ENCODE measurements at regions not wholly inside any gene's neighbourhood (a gene's known extent, or its start where the extent isn't known, plus 50 kb on each side); places are given as distances from the start of the nearest gene placed in this dataset.

- DNase-seq (ENCODE audit: low spot score): no peak
Observed at GRCh38 chr17:77602062-77602746, 356.3 kb upstream of the TNRC6C start.

DNA sequence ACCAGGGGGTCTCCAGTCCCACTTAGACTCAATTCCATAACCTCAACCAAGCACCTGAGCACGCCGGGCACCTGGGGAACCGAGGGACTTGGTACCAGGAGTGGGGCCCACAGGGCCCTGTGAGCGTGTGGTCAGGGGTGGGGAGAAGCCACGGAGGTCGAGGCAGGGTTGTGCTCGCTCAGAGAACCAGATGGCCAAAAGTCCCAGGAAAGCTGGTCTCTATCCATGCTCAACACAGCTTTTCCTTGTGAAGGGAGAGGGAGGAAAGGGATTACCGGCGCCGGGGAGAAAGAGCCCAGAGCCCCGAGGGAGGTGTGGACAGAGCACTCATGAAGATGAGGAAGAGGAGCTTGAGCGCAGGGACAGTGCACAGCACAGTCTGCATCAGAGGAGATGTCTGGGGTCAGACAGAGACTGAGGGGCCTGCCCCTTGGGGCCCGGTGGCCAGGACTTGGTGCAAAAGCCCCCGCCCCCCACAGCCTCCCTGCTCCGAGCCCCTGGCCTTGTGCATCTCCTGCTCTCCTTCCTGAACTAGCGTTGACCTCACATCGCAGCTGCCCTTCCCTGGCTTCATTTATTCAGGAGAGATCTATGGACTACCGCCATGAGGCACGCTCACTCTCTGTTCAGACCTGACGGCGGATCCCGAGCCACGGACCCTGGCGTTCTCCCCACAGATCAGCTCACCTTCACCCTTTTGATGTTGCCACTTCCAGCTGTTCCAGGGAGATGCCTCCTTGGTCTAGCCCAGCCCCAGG is 355.4 kb upstream of the TNRC6C start:
- DNase-seq (ENCODE audit: low spot score): no peak

GRCh38 chr17:77604301-77604972 is 354.1 kb upstream of the TNRC6C start:
- no peak for DNase-seq (ENCODE audit: low spot score)

GRCh38 chr17:77604973-77605313 is 353.6 kb upstream of the TNRC6C start:
- DNase-seq (ENCODE audit: low spot score): no peak

GRCh38 chr17:77606146-77606864 is 352.2 kb upstream of the TNRC6C start:
- DNase-seq (ENCODE audit: low spot score): no peak

GRCh38 chr17:77606865-77607210 is 351.7 kb upstream of the TNRC6C start:
- no peak for DNase-seq (ENCODE audit: low spot score)

GRCh38 chr17:77607606-77608005 is 350.9 kb upstream of the TNRC6C start:
- no peak for DNase-seq (ENCODE audit: low spot score)

GRCh38 chr17:77608431-77608830 is 350.1 kb upstream of the TNRC6C start:
- no peak for DNase-seq (ENCODE audit: low spot score)

- DNase-seq (ENCODE audit: low spot score): peak; percentile 75
Observed at GRCh38 chr17:77609553-77610517, 348.7 kb upstream of the TNRC6C start.

DNA sequence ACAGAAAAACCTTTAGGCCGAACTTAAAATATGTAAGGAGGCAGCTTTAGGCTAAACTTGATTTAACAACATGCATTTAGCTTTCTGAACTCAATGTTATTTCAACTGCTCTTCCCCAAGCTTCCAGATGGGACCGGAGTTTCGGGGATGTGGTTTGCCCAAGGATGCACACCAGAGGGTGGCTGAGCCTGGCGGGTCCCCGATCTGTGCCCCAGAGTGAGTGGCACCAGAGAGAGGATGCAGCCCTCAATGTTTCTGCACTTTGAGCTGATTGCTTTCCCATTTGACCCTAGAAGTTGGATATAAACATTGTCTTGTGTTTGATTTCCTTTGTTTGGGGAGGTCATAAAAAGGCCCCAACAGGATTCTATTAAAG is 348.0 kb upstream of the TNRC6C start:
- DNase-seq (ENCODE audit: low spot score): no peak

DNA sequence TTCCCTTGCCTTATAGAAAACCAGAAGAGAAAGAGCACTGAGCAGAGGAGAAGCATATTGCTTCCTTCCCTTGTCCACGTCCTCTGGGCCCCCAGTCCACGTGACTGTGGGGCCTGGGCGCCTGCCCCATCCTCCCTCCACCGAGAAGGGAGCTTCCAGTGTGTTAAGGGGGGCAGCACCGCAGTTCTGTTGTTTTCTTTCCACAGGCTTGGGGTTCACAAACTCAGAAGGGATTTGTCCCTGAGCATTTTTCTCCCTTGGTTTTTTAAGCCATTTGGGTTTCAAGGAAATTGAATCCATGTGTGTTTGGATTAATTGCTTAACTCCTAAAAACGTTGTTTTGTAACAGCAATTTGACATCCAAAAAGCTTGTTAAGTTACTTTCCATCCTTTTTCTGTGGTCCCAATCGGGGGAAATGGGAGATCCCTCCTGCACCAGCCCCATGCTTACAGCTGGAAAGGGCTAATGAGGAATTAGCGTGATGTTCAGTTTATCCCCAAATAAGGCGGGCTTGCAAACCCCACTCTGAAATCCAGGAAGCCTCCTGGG is 347.5 kb upstream of the TNRC6C start:
- DNase-seq (ENCODE audit: low spot score): no peak

DNA sequence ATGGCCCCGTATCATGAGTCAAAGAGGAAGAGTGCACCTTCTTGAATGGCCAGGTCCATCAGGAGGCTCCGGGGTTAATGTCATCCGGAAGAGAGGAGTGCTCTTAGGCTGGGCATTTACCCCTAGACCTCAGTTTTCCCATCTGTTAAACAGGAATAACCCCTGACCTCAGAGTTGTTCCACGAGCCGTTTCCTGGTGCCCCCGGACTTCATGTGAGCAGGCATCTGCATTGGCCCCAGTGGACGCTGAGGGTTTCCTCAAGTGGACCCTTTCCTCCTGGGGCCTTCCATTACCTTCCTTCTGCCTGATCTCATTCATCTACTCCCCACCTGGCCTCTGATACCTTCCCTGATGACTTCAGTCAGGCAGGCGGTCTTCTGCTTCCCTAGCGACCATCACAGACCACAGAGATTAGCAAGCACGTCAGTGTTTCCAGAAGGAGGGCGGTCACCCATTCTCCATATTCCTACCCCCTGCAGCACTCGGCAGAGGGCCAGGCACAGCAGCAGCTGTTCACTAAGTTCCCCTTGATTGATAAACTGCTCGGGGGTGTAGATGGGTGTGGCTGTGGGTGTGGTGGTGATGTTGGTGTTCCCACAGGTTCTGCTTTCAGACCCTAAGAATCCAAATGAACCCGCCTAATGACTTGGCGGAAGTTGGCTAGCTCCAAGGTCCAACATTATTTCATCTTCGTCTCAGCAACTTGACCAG is 346.6 kb upstream of the TNRC6C start:
- no peak for DNase-seq (ENCODE audit: low spot score)

DNA sequence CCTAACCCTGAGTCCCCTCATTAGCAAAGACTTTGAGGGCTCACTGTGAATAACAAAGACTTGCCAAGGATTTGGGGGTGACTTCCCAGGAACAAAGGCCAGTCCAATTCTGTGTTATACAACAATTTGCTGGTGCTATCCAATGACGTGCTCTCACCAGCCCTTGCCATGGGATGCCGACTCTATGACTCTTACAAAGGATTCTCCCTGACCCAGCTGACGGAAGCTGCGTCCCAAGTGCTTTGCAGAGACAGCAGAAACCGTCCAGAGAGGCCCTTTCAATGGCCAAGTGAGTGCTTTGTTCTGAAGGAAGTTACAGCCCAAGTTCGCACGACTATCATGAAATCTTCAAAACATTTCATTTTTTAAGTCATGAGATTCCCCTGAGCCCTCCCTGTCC is 345.3 kb upstream of the TNRC6C start:
- DNase-seq (ENCODE audit: low spot score): no peak

DNA sequence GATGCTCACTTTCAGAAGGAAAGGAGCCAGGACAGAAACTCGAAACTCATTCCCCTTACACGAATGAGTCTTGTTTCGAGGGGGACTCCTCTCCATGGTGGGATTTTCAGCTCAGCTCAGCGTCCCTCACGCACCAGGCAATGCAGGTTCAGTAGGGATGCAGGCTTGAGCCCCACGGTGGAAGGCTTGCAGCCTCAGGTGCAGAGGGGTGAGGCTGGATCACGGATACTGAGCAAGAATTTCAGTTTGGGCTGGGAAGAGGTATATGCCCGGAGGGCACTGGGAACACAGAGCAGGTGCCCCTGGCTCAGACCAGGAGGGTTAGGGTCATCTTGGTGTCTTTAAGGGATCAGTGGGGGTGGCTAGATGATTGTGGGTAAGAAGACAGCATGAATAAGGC is 344.9 kb upstream of the TNRC6C start:
- no peak for DNase-seq (ENCODE audit: low spot score)

- no peak for DNase-seq (ENCODE audit: low spot score)
Observed at GRCh38 chr17:77615703-77616253, 342.7 kb upstream of the TNRC6C start.

GRCh38 chr17:77616254-77616731 is 342.2 kb upstream of the TNRC6C start:
- no peak for DNase-seq (ENCODE audit: low spot score)

GRCh38 chr17:77617516-77617915 is 341.0 kb upstream of the TNRC6C start:
- DNase-seq (ENCODE audit: low spot score): no peak

DNA sequence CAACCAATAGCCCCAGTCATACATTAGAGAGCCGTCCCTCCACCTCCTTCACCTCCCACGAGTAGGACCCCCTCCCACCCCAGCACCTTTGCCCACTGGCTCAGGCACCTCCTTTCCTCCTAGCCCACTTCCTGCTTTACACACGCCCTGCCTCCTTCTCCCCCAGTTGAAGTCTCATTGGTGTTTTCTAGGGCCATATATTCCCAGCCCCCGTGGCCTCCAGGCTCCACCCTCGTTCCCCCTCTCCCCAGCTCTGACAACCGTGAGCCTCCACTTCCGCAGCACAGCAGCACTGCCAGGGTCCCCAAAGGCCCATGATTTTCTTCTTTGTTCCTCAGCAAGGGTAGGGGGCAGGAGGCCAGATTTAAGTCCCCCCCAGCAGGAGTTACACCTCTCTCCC is 340.3 kb upstream of the TNRC6C start:
- DNase-seq (ENCODE audit: low spot score): no peak

DNA sequence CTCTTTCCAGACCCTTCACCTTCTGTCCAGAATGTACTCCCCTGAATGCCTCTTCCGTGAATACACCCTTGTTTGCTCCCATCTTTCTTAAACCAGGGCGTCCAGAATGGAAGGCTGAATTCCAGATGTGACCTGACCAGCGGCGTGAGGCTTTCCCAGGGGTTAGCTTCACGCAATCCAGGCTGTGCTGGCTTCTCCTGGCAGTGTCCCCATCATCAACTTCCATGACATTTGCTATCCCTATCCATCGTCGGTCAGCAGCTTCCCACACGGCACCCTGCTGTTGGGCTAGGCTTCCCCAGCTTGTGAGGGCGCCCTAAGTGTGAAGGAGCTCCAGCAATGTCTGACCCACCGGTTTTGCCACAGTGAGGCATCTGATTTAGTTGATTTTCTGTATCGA is 339.8 kb upstream of the TNRC6C start:
- no peak for DNase-seq (ENCODE audit: low spot score)

DNA sequence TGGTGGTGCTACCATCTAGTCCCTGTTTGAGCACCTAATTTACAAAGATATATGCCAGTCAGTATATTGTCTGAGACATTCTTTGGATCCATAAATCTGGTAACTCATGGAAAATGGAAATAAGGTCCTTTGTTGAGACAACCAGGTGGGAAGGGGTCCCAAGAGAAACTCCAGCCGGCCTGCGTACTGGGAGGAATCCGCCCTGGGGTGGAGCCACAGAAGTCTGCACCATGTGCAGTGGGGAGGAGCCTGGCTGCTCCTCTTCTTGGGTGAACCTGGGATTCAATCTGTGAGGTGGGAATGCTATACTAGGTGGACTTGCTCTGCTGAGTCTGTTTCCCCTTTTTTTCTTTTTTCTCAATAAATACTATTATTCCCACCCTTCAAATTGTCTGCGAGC is 339.2 kb upstream of the TNRC6C start:
- no peak for DNase-seq (ENCODE audit: low spot score)
